Astrocyte of the cerebellum (primary cell): ENCODE measurements at regions not wholly inside any gene's neighbourhood (a gene's known extent, or its start where the extent isn't known, plus 50 kb on each side); places are given as distances from the start of the nearest gene placed in this dataset.

Experiments used
- DNase-seq: peaks from one replicate; pipeline ENCODE4 v3.0.0-alpha.2; 2011; ENCODE audit warnings: low read depth
- H3K4me3 ChIP-seq: 2 replicates; pipeline ENCODE4 v1.5.1; 2011; ENCODE audit warnings: mild to moderate bottlenecking, low read depth, low read length, moderate library complexity
- CTCF ChIP-seq: IDR thresholded peaks from 2 replicates; pipeline ENCODE4 v1.5.1; 2012; ENCODE audit warnings: low read length, low read depth, moderate library complexity, mild to moderate bottlenecking; ENCODE audit errors: missing control alignments
- in situ Hi-C: cut with HindIII; loops from 2 replicates; pipeline ENCODE4 v1.10.0; 2017; ENCODE audit warnings: low sequenced_read_pairs

DNA sequence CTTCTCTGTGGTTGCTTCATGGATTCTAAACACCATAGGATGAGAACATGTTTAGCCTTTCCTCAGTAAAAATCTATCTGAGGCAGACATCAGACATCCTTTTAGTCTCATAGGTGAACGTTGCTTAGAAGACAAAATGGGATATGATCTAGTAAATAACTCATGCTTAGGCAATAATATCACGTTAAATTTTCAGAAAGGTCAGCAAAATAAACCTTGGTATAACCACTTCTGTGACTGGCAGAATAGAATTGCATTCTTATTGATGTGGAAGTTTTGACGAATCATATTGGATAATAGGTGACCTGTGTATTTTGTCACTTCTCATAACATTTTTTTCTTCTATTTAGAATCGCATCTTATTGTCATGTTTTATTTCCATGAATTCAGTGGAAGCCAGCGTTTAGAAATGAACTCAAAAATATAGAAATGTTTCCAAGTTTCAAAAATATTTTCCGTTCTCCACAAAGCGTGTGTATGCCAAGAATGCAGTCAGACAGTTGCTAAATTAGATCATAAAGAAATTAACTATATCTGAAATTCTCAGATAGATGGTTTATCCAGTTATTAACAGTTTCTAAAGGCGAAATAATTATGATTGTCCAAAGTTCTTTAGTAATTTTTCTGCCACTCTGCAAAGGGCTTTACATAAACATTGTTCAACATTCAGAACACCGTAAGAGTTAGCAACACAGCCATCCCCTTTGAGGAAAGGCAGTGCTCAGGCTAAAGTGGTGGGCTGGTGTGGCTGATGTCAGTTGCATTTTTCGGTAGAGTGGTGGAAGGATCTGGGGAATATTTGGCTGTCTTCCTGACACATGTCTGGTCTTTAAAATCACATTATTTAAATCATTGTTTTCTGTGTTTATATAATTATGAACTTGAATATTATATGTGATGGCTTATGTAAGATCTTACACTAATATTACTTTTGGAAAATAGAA, 827.2 kb downstream of the MTRR start:
- in situ Hi-C loops = no loop called here
- DNase-seq = no peak
- no peak for TF ChIP-seq CTCF
- H3K4me3 ChIP-seq = no peak overlapping the region

- no peak for TF ChIP-seq CTCF
- in situ Hi-C loops = no loop called here
- no peak overlapping the region for H3K4me3 ChIP-seq
- no peak for DNase-seq
Observed at GRCh38 chr5:8700222-8700621, 831.3 kb downstream of the MTRR start.

GRCh38 chr5:8700671-8701070, 831.7 kb downstream of the MTRR start:
- no peak for DNase-seq
- no peak overlapping the region for H3K4me3 ChIP-seq
- in situ Hi-C loops = no loop called here
- TF ChIP-seq CTCF = no peak

DNA sequence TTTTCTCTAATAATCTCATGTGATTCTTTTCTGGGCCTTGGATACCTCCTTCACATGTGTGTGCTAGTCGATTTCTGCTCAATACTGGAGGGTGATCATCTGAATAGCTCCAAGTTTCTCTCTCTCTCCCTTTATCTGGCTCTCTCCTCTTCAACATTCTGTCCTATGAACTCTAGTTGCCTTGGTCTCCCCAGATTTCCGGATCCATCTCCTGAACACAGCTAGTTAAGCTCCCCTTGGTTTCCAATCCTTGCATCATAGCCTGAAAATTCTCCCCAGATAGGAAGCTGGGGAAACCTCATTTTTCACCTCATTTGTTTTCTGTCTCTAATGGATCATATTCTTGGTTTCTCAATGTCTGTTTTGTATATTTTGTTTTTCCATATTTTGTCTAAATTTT, 832.3 kb downstream of the MTRR start:
- no peak for DNase-seq
- H3K4me3 ChIP-seq = no peak overlapping the region
- in situ Hi-C loops = no loop called here
- TF ChIP-seq CTCF = no peak

DNA sequence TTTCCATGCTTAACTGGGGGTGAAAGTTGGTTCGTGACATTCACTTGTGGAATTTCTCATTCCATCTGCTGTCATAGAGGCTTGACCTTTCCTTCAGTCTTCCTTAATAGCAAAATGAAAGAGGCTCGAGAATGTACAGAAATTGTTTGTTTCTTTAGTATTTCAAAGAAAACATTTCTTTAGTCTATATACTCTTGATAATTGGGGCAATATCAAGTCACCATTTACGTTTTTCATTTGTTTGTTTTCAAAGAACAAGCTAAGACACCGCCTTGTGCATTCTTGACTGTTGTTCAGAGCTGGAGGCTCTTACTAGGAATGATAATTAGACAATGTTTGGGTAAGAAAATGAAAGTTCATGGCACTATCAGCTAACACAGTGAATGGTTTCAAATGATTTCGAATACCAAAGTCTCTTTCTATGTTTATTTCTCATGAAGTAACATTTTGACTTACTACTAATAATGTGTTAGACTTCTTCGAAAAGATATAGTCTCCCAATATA, 835.4 kb downstream of the SEMA5A start:
- no peak overlapping the region for H3K4me3 ChIP-seq
- no peak for TF ChIP-seq CTCF
- in situ Hi-C loops = no loop called here
- DNase-seq = no peak

DNA sequence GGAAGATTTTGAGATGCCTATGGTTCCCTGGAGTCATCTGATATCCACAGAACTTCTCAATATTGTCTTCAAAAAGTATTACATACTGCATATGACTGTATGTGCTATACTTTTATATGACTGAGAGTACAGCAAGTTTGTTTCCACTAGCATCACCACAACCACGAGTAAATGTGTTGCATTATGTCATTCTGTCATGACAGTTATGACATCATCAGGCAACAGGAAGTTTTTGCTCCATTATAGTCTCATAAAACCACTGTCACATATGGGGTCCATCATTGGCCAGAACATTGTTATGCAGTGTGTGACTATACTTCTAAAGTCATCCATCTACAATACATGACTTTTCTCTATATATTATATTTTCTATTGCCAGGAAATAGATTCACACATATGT, 831.7 kb downstream of the SEMA5A start:
- H3K4me3 ChIP-seq = no peak overlapping the region
- DNase-seq = no peak
- in situ Hi-C loops = no loop called here
- TF ChIP-seq CTCF = no peak
